ENCODE measurements at regions not wholly inside any gene's neighbourhood (a gene's known extent, or its start where the extent isn't known, plus 50 kb on each side); places are given as distances from the start of the nearest gene placed in this dataset.

DNA sequence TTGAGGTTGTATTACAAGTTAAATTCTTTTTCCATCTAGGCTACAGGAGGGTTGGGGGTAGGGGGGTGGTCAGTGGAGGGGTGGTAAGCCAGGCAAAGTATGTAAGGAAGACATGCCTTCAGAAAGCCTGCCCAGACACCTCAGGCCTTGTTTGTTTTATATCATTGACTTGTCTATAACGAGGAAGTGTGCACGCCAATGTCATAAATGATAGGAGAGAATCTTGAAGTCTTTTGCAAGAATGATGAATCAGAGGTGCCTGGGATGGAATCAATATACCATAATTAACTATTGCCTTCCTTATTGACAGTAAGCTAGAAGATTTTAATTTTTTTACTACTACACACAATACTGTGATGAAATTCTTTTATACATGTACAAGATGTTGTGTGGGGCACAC is 90.7 kb downstream of the SEC61B start:
- Mint-ChIP-seq H3K27me3 (ENCODE audit: low read depth, poor library complexity) (peaks cover 14% of the 10 kb centered on the region), H3K4me1 (no peaks in the 10 kb centered on the region), H3K9me3 (no peaks in the 10 kb centered on the region), H3K36me3 (ENCODE audit: low read depth) (no peaks in the 10 kb centered on the region), H3K27ac (no peak overlapping the region), H3K4me3 (no peak overlapping the region)
- no peak for DNase-seq
- TF ChIP-seq, protein P1, sequence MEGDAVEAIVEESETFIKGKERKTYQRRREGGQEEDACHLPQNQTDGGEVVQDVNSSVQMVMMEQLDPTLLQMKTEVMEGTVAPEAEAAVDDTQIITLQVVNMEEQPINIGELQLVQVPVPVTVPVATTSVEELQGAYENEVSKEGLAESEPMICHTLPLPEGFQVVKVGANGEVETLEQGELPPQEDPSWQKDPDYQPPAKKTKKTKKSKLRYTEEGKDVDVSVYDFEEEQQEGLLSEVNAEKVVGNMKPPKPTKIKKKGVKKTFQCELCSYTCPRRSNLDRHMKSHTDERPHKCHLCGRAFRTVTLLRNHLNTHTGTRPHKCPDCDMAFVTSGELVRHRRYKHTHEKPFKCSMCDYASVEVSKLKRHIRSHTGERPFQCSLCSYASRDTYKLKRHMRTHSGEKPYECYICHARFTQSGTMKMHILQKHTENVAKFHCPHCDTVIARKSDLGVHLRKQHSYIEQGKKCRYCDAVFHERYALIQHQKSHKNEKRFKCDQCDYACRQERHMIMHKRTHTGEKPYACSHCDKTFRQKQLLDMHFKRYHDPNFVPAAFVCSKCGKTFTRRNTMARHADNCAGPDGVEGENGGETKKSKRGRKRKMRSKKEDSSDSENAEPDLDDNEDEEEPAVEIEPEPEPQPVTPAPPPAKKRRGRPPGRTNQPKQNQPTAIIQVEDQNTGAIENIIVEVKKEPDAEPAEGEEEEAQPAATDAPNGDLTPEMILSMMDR (IDR thresholded peaks at IDR 0.05): no peak

DNA sequence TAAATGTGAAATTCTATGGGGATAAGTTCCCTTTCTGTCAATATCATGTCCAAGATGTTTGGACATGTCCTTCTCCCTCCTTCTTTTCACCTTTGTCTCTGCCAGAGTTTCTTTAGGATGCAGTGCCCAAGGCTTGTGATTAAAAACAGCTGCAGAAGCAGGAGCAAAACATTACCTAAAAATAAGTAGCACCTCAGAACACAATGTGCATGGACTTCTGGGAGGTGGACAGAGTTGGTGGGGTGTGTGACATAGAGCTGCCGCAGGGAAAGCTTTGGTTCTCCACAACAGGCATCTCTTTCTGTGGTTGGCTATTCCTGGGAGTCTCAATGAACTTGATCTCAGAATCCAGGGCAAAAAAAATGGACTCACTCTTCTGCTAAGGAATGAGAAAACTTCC is 97.0 kb downstream of the SEC61B start:
- Mint-ChIP-seq H3K27me3 (ENCODE audit: low read depth, poor library complexity) (peaks cover 21% of the 10 kb centered on the region), H3K9me3 (no peaks in the 10 kb centered on the region), H3K27ac (no peak overlapping the region), H3K4me3 (no peak overlapping the region), H3K4me1 (no peaks in the 10 kb centered on the region), H3K36me3 (ENCODE audit: low read depth) (no peaks in the 10 kb centered on the region)
- DNase-seq: no peak
- TF ChIP-seq, protein P1 (IDR thresholded peaks at IDR 0.05): no peak

DNA sequence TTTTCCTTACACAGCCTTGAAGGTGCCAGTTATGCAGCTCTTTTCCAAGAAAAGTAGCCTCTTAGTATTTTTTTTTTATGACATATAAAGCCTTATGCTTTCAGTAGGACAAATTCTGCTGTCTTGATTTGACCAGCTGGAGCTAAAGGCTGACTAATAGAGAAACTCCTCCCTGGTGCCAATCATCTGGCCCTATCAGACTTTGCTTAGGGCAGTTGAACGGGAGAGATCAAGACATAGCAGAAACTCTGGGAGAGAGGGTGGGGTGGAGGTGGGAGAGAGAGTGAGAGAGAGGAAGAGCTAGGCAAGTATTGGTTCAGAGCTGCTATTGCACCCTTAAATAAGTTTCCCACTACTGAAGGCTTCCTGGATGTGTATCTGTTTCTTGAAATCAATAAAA is 100.2 kb downstream of the SEC61B start:
- Mint-ChIP-seq H3K4me1 (no peaks in the 10 kb centered on the region), H3K27me3 (ENCODE audit: low read depth, poor library complexity) (peaks cover 26% of the 10 kb centered on the region), H3K36me3 (ENCODE audit: low read depth) (no peaks in the 10 kb centered on the region), H3K27ac (no peak overlapping the region), H3K9me3 (no peaks in the 10 kb centered on the region), H3K4me3 (no peak overlapping the region)
- TF ChIP-seq, protein P1 (IDR thresholded peaks at IDR 0.05): no peak
- DNase-seq: no peak

DNA sequence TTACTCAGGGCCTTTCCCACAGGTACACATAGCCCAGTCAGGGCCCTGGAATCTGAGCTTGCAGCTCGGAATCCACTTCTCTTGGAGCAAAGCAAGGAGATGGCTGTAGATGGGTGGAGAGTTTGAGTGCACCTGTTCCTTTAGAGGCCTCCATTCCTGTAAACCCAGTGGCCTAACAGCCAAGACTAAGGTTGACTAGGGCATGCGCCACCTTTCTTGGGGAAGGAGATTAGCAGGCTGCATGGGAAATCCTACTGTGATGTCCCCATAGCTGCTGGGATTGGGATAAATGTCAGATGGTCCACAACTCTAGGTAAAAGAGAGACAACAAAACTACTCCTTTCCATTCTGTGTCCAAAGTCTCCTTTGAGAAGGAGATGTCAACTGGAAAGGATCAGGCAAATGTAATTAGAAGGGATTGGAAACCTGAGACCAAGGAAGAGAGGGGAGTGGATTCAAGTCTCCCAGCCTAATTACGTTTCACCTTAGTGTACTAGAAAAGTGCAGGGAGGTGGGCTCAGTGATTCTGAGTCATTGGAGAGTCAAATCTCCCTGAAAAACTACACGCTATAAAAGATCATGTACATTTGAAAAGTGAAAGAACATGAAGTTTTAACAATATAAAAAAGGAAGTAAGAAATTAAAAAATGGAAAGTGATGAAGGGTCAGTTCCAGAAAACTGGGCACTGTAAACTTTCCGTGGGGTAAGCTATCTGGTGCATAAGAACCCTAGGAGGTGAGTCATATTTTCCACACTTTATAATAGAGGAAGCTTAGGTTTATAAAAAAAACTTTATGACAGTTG is 104.2 kb downstream of the SEC61B start:
- Mint-ChIP-seq H3K27ac (no peak overlapping the region), H3K4me1 (no peaks in the 10 kb centered on the region), H3K9me3 (no peaks in the 10 kb centered on the region), H3K36me3 (ENCODE audit: low read depth) (no peaks in the 10 kb centered on the region), H3K27me3 (ENCODE audit: low read depth, poor library complexity) (peaks cover 18% of the 10 kb centered on the region), H3K4me3 (no peak overlapping the region)
- TF ChIP-seq, protein P1 (IDR thresholded peaks at IDR 0.05): no peak
- DNase-seq: no peak

DNA sequence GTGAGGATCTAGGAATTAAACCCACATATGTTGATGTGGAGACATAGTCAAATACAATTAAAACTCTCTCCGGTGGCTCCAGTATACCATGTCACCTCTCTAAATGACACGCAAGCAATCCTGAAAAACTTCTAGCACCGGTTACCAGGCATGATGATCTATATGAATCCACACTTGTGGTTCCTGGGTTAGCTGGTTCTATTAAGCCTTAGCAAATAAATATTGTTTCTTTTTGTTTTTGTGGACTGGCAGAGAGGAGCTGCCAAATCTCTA is 104.8 kb downstream of the SEC61B start:
- Mint-ChIP-seq H3K4me1 (no peaks in the 10 kb centered on the region), H3K27ac (no peak overlapping the region), H3K4me3 (no peak overlapping the region), H3K36me3 (ENCODE audit: low read depth) (no peaks in the 10 kb centered on the region), H3K27me3 (ENCODE audit: low read depth, poor library complexity) (peaks cover 18% of the 10 kb centered on the region), H3K9me3 (no peaks in the 10 kb centered on the region)
- TF ChIP-seq, protein P1 (IDR thresholded peaks at IDR 0.05): no peak
- DNase-seq: no peak

DNA sequence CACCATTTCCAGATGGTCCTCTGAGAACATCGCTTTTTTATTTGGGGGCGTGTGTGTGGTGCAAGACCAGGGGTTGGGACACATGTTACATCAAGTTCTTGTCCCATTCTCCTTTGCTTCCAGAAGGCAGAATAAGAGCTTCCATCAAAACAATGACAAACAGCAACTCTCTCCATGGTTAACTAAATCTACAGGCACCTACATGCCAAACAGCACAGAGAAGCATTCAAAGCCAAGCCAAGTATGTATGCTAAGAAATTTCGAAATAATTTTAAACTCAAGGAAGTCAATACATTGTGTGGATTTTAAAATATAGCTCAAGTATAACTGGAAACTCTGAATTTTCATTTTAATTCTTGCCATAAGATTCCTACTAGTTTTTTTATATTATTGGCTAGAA is 105.6 kb downstream of the SEC61B start:
- Mint-ChIP-seq H3K36me3 (ENCODE audit: low read depth) (no peaks in the 10 kb centered on the region), H3K4me3 (no peak overlapping the region), H3K27ac (no peak overlapping the region), H3K4me1 (no peaks in the 10 kb centered on the region), H3K9me3 (no peaks in the 10 kb centered on the region), H3K27me3 (ENCODE audit: low read depth, poor library complexity) (peaks cover 14% of the 10 kb centered on the region)
- no peak for DNase-seq
- TF ChIP-seq, protein P1 (IDR thresholded peaks at IDR 0.05): no peak

Measured in nephron progenitor cell (in vitro differentiated cells).